ENCODE measurements at regions not wholly inside any gene's neighbourhood (a gene's known extent, or its start where the extent isn't known, plus 50 kb on each side); places are given as distances from the start of the nearest gene placed in this dataset.

DNA sequence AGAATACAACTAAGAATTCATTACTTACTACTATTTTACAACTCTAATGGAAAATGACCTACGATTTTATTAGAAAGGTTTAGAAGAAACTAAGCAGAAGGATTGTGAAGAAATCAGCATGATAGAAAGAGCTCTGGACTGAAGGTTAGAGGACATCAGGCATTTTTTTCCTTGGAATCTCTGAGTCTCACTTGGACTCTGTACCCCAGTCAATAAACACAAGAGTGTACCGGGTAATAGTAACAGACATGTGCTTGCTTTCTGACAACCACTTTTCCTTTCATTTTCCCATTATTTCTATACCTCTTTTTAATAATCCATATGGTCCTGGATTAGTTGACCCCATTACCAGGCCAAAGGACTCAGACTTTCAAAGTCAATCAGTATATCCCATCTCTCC, 1240.9 kb upstream of the LRRTM3 start:
- H3K4me1 ChIP-seq, result no peaks in the 10 kb centered on the region
- DNase-seq, result no peak
- H3K9me3 ChIP-seq, result no peaks in the 10 kb centered on the region
- TF ChIP-seq, protein P1, sequence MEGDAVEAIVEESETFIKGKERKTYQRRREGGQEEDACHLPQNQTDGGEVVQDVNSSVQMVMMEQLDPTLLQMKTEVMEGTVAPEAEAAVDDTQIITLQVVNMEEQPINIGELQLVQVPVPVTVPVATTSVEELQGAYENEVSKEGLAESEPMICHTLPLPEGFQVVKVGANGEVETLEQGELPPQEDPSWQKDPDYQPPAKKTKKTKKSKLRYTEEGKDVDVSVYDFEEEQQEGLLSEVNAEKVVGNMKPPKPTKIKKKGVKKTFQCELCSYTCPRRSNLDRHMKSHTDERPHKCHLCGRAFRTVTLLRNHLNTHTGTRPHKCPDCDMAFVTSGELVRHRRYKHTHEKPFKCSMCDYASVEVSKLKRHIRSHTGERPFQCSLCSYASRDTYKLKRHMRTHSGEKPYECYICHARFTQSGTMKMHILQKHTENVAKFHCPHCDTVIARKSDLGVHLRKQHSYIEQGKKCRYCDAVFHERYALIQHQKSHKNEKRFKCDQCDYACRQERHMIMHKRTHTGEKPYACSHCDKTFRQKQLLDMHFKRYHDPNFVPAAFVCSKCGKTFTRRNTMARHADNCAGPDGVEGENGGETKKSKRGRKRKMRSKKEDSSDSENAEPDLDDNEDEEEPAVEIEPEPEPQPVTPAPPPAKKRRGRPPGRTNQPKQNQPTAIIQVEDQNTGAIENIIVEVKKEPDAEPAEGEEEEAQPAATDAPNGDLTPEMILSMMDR (IDR thresholded peaks at IDR 0.05), result no peak
- no peaks in the 10 kb centered on the region for H3K27me3 ChIP-seq
- H3K4me3 ChIP-seq, result no peak overlapping the region
- no peaks in the 10 kb centered on the region for H3K36me3 ChIP-seq
- intact Hi-C loops (cut with DNase I; ENCODE audit: low total_unique reads), result no loop called here
- no peak overlapping the region for H3K27ac ChIP-seq

DNA sequence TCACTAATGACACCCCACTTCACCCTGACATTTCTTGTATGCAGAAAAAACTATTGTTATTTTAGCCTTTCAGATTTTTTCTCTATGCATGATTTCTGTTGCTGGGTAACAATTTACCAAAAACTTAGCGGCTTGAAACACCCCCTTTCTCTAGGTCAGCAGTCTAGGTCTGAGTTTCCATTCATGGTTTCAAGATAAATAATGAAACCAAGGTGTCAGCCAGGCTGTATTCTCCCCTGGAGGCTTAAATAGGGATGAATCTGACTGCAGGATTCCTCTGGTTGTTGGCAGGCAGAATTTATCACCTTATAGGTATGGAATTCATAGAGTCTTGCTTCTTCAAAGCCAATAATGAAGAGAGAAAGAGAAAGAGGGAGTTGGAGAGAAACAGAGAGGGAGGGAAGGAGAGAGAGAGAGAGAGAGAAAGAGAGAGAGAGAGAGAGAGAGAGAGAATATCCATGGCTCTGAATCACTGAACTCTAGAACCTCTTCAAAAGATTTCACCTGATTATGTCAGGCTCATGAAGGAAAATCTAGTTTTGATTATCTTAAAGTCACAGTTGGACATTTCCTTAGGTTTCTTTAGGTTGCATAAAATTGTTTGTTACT, 1224.6 kb upstream of the LRRTM3 start:
- no peak for DNase-seq
- H3K27me3 ChIP-seq, result no peaks in the 10 kb centered on the region
- TF ChIP-seq, protein P1 (IDR thresholded peaks at IDR 0.05), result no peak
- H3K9me3 ChIP-seq, result peaks cover 0 to 3% (median 0%) of the 10 kb centered on the region in 3 donors
- H3K27ac ChIP-seq, result no peak overlapping the region
- H3K4me3 ChIP-seq, result no peak overlapping the region
- intact Hi-C loops (cut with DNase I; ENCODE audit: low total_unique reads), result no loop called here
- H3K4me1 ChIP-seq, result no peaks in the 10 kb centered on the region
- no peaks in the 10 kb centered on the region for H3K36me3 ChIP-seq

DNA sequence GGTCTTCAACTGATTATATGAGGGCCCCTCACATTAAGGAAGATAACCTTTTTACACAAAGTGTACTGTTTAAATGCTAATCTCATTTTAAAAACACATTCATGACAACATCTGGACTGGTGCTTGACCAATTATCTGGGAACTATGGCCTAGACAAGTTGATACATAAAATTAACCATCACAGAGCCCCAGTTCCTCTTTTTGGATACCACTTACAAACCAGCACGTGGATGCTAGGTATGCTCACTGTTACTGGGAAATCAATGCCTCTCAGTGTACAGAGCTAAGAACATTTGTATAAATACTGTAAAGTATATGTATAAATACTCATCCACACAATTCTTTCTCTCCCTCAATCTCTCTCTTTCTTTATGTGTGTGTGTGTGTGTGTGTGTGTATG, 1217.8 kb upstream of the LRRTM3 start:
- TF ChIP-seq, protein P1 (IDR thresholded peaks at IDR 0.05), result no peak
- intact Hi-C loops (cut with DNase I; ENCODE audit: low total_unique reads), result no loop called here
- H3K4me3 ChIP-seq, result no peak overlapping the region

DNA sequence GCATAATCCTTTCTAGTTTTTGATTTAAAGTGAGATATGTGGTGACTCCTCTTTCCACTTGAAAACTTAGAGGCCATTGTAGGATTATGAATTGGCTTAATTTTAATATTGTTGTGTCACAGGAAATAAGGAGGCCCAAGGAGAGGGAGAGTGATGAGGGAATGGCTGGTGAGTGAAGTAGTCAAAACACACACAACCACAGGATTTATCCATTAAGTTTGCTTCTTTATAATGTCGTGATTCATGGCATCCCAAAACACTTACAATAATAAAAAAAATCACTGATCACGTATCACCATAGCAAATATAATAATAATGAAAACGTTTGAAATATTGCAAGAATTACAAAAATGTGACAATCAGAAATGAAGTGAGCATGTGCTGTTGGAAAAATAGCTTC, 1215.5 kb upstream of the LRRTM3 start:
- no peak overlapping the region for H3K4me3 ChIP-seq
- intact Hi-C loops (cut with DNase I; ENCODE audit: low total_unique reads), result no loop called here

More for the DNA sequence above, 1217.8 kb upstream of the LRRTM3 start:
- DNase-seq, result no peak
- Histone ChIP-seq H3K27me3 (no peaks in the 10 kb centered on the region), H3K9me3 (no peaks in the 10 kb centered on the region), H3K27ac (no peak overlapping the region), H3K4me1 (no peaks in the 10 kb centered on the region), H3K36me3 (no peaks in the 10 kb centered on the region)

DNA sequence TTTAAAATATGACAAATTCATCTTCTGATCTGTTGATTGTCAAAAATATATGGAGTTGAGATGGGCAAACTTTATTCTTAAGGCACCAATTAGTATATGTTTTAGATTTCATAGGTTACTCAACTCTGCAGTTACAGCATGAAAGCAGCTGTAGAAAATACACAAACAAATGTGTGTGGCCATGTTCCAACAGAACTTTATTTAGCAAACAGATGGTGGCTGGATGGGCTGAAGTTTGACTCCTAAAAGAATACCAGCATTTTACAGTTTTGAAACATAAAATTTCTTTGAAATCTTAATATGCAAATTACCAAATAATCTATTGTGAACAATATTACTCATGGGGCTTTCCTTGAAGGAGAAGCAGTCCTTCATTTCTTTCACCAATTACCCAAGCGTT, 1206.0 kb upstream of the LRRTM3 start:
- Histone ChIP-seq H3K4me3 (no peak overlapping the region), H3K9me3 (no peaks in the 10 kb centered on the region), H3K27ac (no peak overlapping the region), H3K4me1 (no peaks in the 10 kb centered on the region), H3K27me3 (no peaks in the 10 kb centered on the region), H3K36me3 (no peaks in the 10 kb centered on the region)
- DNase-seq, result no peak
- intact Hi-C loops (cut with DNase I; ENCODE audit: low total_unique reads), result no loop called here
- TF ChIP-seq, protein P1 (IDR thresholded peaks at IDR 0.05), result no peak

More for the DNA sequence above, 1215.5 kb upstream of the LRRTM3 start:
- no peaks in the 10 kb centered on the region for H3K36me3 ChIP-seq
- H3K27ac ChIP-seq, result no peak overlapping the region
- no peaks in the 10 kb centered on the region for H3K27me3 ChIP-seq
- TF ChIP-seq, protein P1 (IDR thresholded peaks at IDR 0.05), result no peak
- H3K4me1 ChIP-seq, result no peaks in the 10 kb centered on the region
- H3K9me3 ChIP-seq, result no peaks in the 10 kb centered on the region
- no peak for DNase-seq

DNA sequence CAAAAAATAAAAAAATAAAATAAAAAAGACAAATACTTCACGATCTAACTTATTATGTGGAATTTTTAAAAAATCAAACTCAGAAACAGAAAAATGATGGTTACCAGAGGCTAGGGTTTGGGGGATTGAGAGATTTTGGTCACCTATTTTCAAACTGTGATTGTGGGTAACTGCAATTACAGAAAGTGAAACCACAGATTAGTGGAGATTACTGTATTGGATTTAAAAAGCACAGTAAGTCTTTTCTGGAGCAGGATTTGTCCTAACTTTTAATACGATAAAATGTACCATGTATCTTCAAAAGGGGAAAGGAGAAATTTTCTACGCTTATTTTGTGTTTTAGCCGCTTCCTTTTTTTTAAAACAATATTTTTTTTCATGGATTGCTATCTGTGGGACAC, 1204.9 kb upstream of the LRRTM3 start:
- Histone ChIP-seq H3K27me3 (no peaks in the 10 kb centered on the region), H3K9me3 (no peaks in the 10 kb centered on the region), H3K4me1 (no peaks in the 10 kb centered on the region), H3K36me3 (no peaks in the 10 kb centered on the region), H3K27ac (no peak overlapping the region), H3K4me3 (no peak overlapping the region)
- intact Hi-C loops (cut with DNase I; ENCODE audit: low total_unique reads), result no loop called here
- TF ChIP-seq, protein P1 (IDR thresholded peaks at IDR 0.05), result no peak
- no peak for DNase-seq
